Keratinocyte (primary cell): ENCODE measurements at regions not wholly inside any gene's neighbourhood (a gene's known extent, or its start where the extent isn't known, plus 50 kb on each side); places are given as distances from the start of the nearest gene placed in this dataset.

Source experiments
- DNase-seq: peaks from one replicate; pipeline ENCODE4 v3.0.0-alpha.2; 2011; ENCODE audit warnings: low read depth, missing footprints, low spot score
- FAIRE-seq: peaks from 2 replicates; lab custom pipeline; 2011; peaks lifted over from hg19 to GRCh38; lab: Jason Lieb, UNC
- H2AFZ ChIP-seq: 2 replicates; pipeline ENCODE4 v1.6.0; 2012; ENCODE audit warnings: low read length, control low read depth, inconsistent platforms; ENCODE audit not compliant: control insufficient read depth
- H3K27ac ChIP-seq: 2 replicates; pipeline ENCODE4 v1.5.1; 2011; ENCODE audit warnings: low read length; ENCODE audit not compliant: control insufficient read depth, insufficient read depth
- H3K27me3 ChIP-seq: 3 replicates; pipeline ENCODE4 v1.6.0; 2011; ENCODE audit warnings: low read length; ENCODE audit not compliant: control insufficient read depth, insufficient read depth; ENCODE audit errors: extremely low read depth
- H3K36me3 ChIP-seq, 2 experiments: 2 replicates in 1 of 2; 3 replicates in 1 of 2; pipeline ENCODE4 v1.5.1; 2011; ENCODE audit warnings: low read length in 2 of 2, mild to moderate bottlenecking in 1 of 2; ENCODE audit not compliant: control insufficient read depth in 2 of 2, insufficient read depth in 2 of 2; ENCODE audit errors: extremely low read depth in 1 of 2
- H3K4me1 ChIP-seq: 3 replicates; pipeline ENCODE4 v1.5.1; 2011; ENCODE audit warnings: low read length; ENCODE audit not compliant: control insufficient read depth, insufficient read depth; ENCODE audit errors: extremely low read depth
- H3K4me2 ChIP-seq: 3 replicates; pipeline ENCODE4 v1.6.0; 2011; ENCODE audit warnings: low read depth, low read length; ENCODE audit not compliant: control insufficient read depth, insufficient read depth; ENCODE audit errors: extremely low read depth
- H3K4me3 ChIP-seq, 3 experiments: fragments of 200-600 bp in 1 of 3; sonication (generic) in 1 of 3; 2 replicates in 2 of 3; 3 replicates in 1 of 3; pipeline ENCODE4 v1.5.1; 2011 to 2016; ENCODE audit warnings: low read length in 3 of 3, mild to moderate bottlenecking in 3 of 3, control low read depth in 2 of 3, inconsistent platforms in 1 of 3, low read depth in 1 of 3, mixed read lengths in 1 of 3, mixed run types in 1 of 3, moderate library complexity in 1 of 3; ENCODE audit not compliant: control insufficient read depth in 2 of 3, insufficient read depth in 2 of 3; ENCODE audit errors: extremely low read depth in 1 of 3
- H3K79me2 ChIP-seq: 2 replicates; pipeline ENCODE4 v1.6.0; 2012; ENCODE audit warnings: low read length; ENCODE audit not compliant: control insufficient read depth, insufficient read depth
- H3K9ac ChIP-seq: 3 replicates; pipeline ENCODE4 v1.6.0; 2011; ENCODE audit warnings: low read length; ENCODE audit not compliant: control insufficient read depth, insufficient read depth; ENCODE audit errors: extremely low read depth
- H3K9me1 ChIP-seq: 3 replicates; pipeline ENCODE4 v1.6.0; 2011; ENCODE audit warnings: low read length; ENCODE audit not compliant: control insufficient read depth, insufficient read depth; ENCODE audit errors: extremely low read depth
- H3K9me3 ChIP-seq: 2 replicates; pipeline ENCODE4 v1.5.1; 2012; ENCODE audit warnings: low read depth, low read length; ENCODE audit not compliant: control insufficient read depth
- H4K20me1 ChIP-seq: 3 replicates; pipeline ENCODE4 v1.6.0; 2011; ENCODE audit warnings: low read length; ENCODE audit not compliant: control insufficient read depth, insufficient read depth; ENCODE audit errors: extremely low read depth
- EZH2 ChIP-seq: IDR thresholded peaks from one replicate; pipeline ENCODE4 v1.6.1; 2012; ENCODE audit warnings: inconsistent platforms, mild to moderate bottlenecking, low read length, moderate library complexity
- dilution Hi-C: fragments of 300-500 bp; cut with MboI; formaldehyde crosslinking; loops from one replicate; pipeline ENCODE4 v1.7.0; 2020; ENCODE audit warnings: low sequenced_read_pairs; ENCODE audit not compliant: extremely low pct_ligation_motif_present
- TF ChIP-seq, protein P1 (sequence below), 3 experiments: IDR thresholded peaks in 1 of 3; conservative IDR thresholded peaks in 1 of 3; optimal IDR thresholded peaks in 1 of 3; 2 replicates in 2 of 3; 3 replicates in 1 of 3; pipeline versions ENCODE3 to v1.5.1; 2011; ENCODE audit warnings: low read length in 3 of 3, mild to moderate bottlenecking in 3 of 3, moderate library complexity in 2 of 3, control low read depth in 1 of 3, inconsistent platforms in 1 of 3; ENCODE audit not compliant: insufficient read depth in 2 of 3; ENCODE audit errors: extremely low read depth in 1 of 3

DNA sequence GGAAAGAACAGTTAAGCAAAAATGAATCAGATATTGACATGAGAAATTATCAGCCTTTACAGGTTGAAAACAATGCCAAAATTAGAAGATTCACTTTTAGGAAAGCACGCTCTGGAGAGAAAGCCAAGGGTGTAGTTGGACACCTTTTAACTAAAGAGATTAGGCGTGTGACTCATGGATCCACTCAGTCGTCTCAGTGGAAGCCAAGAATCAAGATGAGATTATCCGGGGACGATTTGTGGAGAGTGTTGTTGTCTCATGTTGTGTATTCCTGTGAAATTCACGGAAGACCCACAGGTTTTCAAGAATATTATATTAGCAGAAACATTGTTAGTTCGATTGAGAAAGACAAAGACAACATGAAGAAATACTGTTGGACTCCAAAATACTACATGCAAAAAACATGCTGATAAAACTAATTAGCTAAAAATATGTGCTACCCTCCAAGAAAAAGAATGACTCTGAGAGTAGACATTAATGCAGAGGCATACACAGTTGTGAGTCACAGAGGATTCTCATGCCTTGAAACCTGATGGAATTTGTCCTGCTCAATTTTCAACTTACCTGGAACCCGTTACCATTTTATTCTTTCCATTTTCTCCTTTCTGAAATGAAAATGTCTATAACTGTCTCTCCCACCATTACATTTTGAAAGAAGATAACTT is 192.1 kb upstream of the RND3 start:
- Histone ChIP-seq H3K4me1 (no peaks in the 10 kb centered on the region), H3K9me3 (no peaks in the 10 kb centered on the region), H3K36me3 (no peaks in the 10 kb centered on the region), H3K27me3 (no peaks in the 10 kb centered on the region), H3K4me3 (no peak overlapping the region), H3K9ac (no peak overlapping the region), H2AFZ (no peak overlapping the region), H3K79me2 (no peaks in the 10 kb centered on the region), H3K9me1 (no peaks in the 10 kb centered on the region), H3K27ac (no peak overlapping the region), H4K20me1 (no peaks in the 10 kb centered on the region), H3K4me2 (peak overlapping the region; percentile 1)
- DNase-seq (no peak), FAIRE-seq (peak; percentile 56)
- dilution Hi-C loops, result no loop called here
- TF ChIP-seq, protein P1, sequence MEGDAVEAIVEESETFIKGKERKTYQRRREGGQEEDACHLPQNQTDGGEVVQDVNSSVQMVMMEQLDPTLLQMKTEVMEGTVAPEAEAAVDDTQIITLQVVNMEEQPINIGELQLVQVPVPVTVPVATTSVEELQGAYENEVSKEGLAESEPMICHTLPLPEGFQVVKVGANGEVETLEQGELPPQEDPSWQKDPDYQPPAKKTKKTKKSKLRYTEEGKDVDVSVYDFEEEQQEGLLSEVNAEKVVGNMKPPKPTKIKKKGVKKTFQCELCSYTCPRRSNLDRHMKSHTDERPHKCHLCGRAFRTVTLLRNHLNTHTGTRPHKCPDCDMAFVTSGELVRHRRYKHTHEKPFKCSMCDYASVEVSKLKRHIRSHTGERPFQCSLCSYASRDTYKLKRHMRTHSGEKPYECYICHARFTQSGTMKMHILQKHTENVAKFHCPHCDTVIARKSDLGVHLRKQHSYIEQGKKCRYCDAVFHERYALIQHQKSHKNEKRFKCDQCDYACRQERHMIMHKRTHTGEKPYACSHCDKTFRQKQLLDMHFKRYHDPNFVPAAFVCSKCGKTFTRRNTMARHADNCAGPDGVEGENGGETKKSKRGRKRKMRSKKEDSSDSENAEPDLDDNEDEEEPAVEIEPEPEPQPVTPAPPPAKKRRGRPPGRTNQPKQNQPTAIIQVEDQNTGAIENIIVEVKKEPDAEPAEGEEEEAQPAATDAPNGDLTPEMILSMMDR (optimal IDR thresholded peaks at IDR 0.05 in 1 of 3, IDR thresholded peaks at IDR 0.05 in 1 of 3, conservative IDR thresholded peaks at IDR 0.05 in 1 of 3; ENCODE audit: extremely low read depth in 1 of 3, insufficient read depth in 2 of 3, low read length in 3 of 3), result no peak
- no peak for TF ChIP-seq EZH2

DNA sequence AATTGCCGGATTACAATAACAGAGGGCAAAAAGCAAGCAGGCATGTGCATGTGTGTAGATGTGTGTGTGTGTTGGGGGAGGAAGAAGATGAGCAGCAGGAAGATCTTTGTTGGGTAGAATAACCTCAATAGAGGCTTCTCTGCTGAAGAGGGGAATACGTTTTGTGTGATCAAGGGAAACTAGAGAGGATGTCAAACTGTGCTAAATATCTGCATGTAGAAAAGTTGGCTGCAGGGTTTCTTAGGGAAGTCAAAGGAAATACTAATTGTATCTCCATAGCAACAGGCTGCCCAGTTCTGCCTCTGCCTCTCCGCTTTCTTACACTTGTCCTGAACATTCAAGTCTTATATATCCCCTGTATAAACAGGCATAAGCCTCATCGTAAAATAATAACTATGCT is 190.1 kb upstream of the RND3 start:
- Histone ChIP-seq H3K9me3 (no peaks in the 10 kb centered on the region), H3K4me3 (no peak overlapping the region), H3K9me1 (no peaks in the 10 kb centered on the region), H3K79me2 (no peaks in the 10 kb centered on the region), H3K4me1 (no peaks in the 10 kb centered on the region), H3K36me3 (no peaks in the 10 kb centered on the region), H2AFZ (no peak overlapping the region), H3K27me3 (no peaks in the 10 kb centered on the region), H3K9ac (no peak overlapping the region), H3K4me2 (no peak overlapping the region), H4K20me1 (no peaks in the 10 kb centered on the region), H3K27ac (no peak overlapping the region)
- TF ChIP-seq, protein P1 (optimal IDR thresholded peaks at IDR 0.05 in 1 of 3, IDR thresholded peaks at IDR 0.05 in 1 of 3, conservative IDR thresholded peaks at IDR 0.05 in 1 of 3; ENCODE audit: extremely low read depth in 1 of 3, insufficient read depth in 2 of 3, low read length in 3 of 3), result no peak
- no peak for TF ChIP-seq EZH2
- dilution Hi-C loops, result no loop called here
- DNase-seq (no peak), FAIRE-seq (no peak)
